ENCODE measurements at regions not wholly inside any gene's neighbourhood (a gene's known extent, or its start where the extent isn't known, plus 50 kb on each side); places are given as distances from the start of the nearest gene placed in this dataset.

GRCh38 chr4:20095805-20096541 is 155.7 kb upstream of the SLIT2 start:
- TF ChIP-seq CTCF (IDR thresholded peaks at IDR 0.05; ENCODE audit: extremely low read depth in 1 of 2, insufficient read depth in 1 of 2, low read depth in 1 of 2, low read length in 2 of 2) (no peak), POLR2A (IDR thresholded peaks at IDR 0.05; ENCODE audit: low read depth, low read length) (no peak), FOS (IDR thresholded peaks at IDR 0.05; ENCODE audit: borderline replicate concordance, insufficient read depth, low read length) (no peak), POLR2AphosphoS5 (IDR thresholded peaks at IDR 0.05; ENCODE audit: insufficient read depth, low read depth, low read length) (no peak)

Measured in endothelial cell of umbilical vein (primary cell).